MM.1S (cell line): ENCODE measurements at regions not wholly inside any gene's neighbourhood (a gene's known extent, or its start where the extent isn't known, plus 50 kb on each side); places are given as distances from the start of the nearest gene placed in this dataset.

Experiments used
- DNase-seq: peaks from one replicate; pipeline ENCODE4 v3.0.0-alpha.2; 2015
- H2AFZ ChIP-seq: fragments of 300-600 bp; sonication (generic); 2 replicates; pipeline ENCODE4 v1.6.0; 2016; ENCODE audit warnings: antibody characterized with exemption, low read length
- H3F3A ChIP-seq: fragments of 300-600 bp; sonication (generic); 2 replicates; pipeline ENCODE4 v1.6.1; 2016; ENCODE audit warnings: mild to moderate bottlenecking, antibody characterized with exemption, low read length, moderate library complexity, mixed read lengths; ENCODE audit not compliant: insufficient read depth
- H3K27ac ChIP-seq: fragments of 300-600 bp; sonication (generic); 2 replicates; pipeline ENCODE4 v1.5.1; 2016; ENCODE audit warnings: mild to moderate bottlenecking, low read length
- H3K27me3 ChIP-seq: fragments of 300-600 bp; sonication (generic); replicated peaks from 2 replicates; pipeline ENCODE4 v1.6.0; 2016; ENCODE audit warnings: low read length; ENCODE audit not compliant: insufficient read depth
- H3K36me3 ChIP-seq: fragments of 300-600 bp; sonication (generic); replicated peaks from 2 replicates; pipeline ENCODE4 v1.6.1; 2016; ENCODE audit warnings: mild to moderate bottlenecking, low read length, mixed read lengths; ENCODE audit not compliant: insufficient read depth
- H3K4me1 ChIP-seq: fragments of 300-600 bp; sonication (generic); 2 replicates; pipeline ENCODE4 v1.6.1; 2016; ENCODE audit warnings: low read length, mixed read lengths
- H3K4me2 ChIP-seq: fragments of 300-600 bp; sonication (generic); 2 replicates; pipeline ENCODE4 v1.6.0; 2016; ENCODE audit warnings: low read depth, low read length
- H3K4me3 ChIP-seq: fragments of 300-600 bp; sonication (generic); 2 replicates; pipeline ENCODE4 v1.5.1; 2016; ENCODE audit warnings: low read length, mixed read lengths
- H3K79me2 ChIP-seq: fragments of 300-600 bp; sonication (generic); 2 replicates; pipeline ENCODE4 v1.6.1; 2016; ENCODE audit warnings: mixed run types, low read length, mixed read lengths
- H3K9ac ChIP-seq: fragments of 300-600 bp; sonication (generic); 2 replicates; pipeline ENCODE4 v1.6.1; 2016; ENCODE audit warnings: low read length, mixed read lengths
- H3K9me2 ChIP-seq: fragments of 300-600 bp; sonication (generic); replicated peaks from 2 replicates; pipeline ENCODE4 v1.6.1; 2016; ENCODE audit warnings: mild to moderate bottlenecking, low read length, mixed read lengths; ENCODE audit not compliant: insufficient read depth
- H3K9me3 ChIP-seq: fragments of 300-600 bp; sonication (generic); replicated peaks from 2 replicates; pipeline ENCODE4 v1.6.1; 2016; ENCODE audit warnings: mild to moderate bottlenecking, low read length, mixed read lengths; ENCODE audit not compliant: insufficient read depth
- H4K20me1 ChIP-seq: fragments of 300-600 bp; sonication (generic); 2 replicates; pipeline ENCODE4 v1.6.1; 2016; ENCODE audit warnings: mild to moderate bottlenecking, low read length, moderate library complexity, mixed read lengths; ENCODE audit not compliant: insufficient read depth
- EZH2 ChIP-seq: fragments of 300-600 bp; sonication (generic); optimal IDR thresholded peaks from 2 replicates; pipeline ENCODE3; 2017; ENCODE audit warnings: low read depth, mild to moderate bottlenecking, antibody characterized with exemption, low read length, mixed read lengths
- EZH2phosphoT487 ChIP-seq: fragments of 300-600 bp; sonication (generic); IDR thresholded peaks from 2 replicates; pipeline ENCODE4 v1.6.1; 2018; ENCODE audit warnings: antibody characterized with exemption, low read length
- TF ChIP-seq, protein P1 (sequence below): fragments of 300-600 bp; sonication (generic); IDR thresholded peaks from 2 replicates; pipeline ENCODE4 v1.5.1; 2016; ENCODE audit warnings: antibody characterized with exemption, low read length, mixed read lengths

DNA sequence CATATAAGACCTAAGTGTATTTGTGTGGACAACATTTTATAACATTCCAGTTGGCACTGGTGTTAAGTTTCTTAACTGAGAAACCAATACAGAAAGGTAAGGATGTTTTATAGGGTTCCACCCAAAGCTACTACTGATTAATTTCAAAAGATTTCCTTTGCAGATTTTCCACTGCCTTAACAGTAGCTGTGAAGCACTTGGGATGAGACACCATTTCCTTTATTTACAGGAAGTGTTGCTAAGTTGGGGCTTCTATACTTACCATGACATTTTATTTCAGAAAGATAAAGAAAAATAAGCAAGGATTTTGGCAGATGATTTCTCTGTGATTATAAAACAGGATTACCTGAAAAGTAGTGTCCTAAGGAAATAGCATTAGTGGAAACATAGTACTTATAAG is 234.3 kb downstream of the CALCRL start:
- H3K9ac ChIP-seq: no peak overlapping the region
- no peak for DNase-seq
- TF ChIP-seq EZH2phosphoT487: no peak

DNA sequence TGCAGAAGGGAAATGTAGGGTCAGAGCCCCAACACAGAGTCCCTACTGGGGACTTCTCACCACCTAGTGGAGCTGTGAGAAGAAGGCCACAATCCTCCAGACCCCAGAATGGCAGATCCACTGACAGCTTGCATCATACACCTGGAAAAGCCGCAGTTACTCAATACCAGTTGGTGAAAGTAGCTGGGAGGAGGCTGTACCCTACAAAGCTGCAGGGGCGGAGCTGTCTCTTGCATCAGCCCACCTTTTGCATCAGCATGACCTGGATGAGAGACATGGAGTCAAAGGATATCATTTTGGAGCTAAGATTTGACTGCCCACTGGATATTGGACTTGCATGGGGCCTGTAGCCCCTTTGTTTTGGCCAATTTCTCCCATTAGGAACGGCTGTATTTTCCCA is 237.3 kb downstream of the CALCRL start:
- no peak for DNase-seq
- Histone ChIP-seq H4K20me1 (no peaks in the 10 kb centered on the region), H3K27ac (no peak overlapping the region), H3K4me1 (no peaks in the 10 kb centered on the region), H3K27me3 (no peaks in the 10 kb centered on the region), H3K79me2 (no peaks in the 10 kb centered on the region), H3K9me2 (no peaks in the 10 kb centered on the region), H3K9me3 (no peaks in the 10 kb centered on the region), H2AFZ (no peak overlapping the region), H3K4me3 (no peak overlapping the region), H3F3A (no peaks in the 10 kb centered on the region), H3K9ac (no peak overlapping the region), H3K36me3 (no peaks in the 10 kb centered on the region), H3K4me2 (no peak overlapping the region)
- TF ChIP-seq EZH2: no peak
- TF ChIP-seq EZH2phosphoT487: no peak
- TF ChIP-seq, protein P1, sequence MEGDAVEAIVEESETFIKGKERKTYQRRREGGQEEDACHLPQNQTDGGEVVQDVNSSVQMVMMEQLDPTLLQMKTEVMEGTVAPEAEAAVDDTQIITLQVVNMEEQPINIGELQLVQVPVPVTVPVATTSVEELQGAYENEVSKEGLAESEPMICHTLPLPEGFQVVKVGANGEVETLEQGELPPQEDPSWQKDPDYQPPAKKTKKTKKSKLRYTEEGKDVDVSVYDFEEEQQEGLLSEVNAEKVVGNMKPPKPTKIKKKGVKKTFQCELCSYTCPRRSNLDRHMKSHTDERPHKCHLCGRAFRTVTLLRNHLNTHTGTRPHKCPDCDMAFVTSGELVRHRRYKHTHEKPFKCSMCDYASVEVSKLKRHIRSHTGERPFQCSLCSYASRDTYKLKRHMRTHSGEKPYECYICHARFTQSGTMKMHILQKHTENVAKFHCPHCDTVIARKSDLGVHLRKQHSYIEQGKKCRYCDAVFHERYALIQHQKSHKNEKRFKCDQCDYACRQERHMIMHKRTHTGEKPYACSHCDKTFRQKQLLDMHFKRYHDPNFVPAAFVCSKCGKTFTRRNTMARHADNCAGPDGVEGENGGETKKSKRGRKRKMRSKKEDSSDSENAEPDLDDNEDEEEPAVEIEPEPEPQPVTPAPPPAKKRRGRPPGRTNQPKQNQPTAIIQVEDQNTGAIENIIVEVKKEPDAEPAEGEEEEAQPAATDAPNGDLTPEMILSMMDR: no peak

More for the DNA sequence above, 234.3 kb downstream of the CALCRL start:
- no peak overlapping the region for H3K4me3 ChIP-seq
- no peak overlapping the region for H3K4me2 ChIP-seq
- no peaks in the 10 kb centered on the region for H3K9me3 ChIP-seq
- no peaks in the 10 kb centered on the region for H3F3A ChIP-seq
- no peaks in the 10 kb centered on the region for H3K27me3 ChIP-seq
- no peaks in the 10 kb centered on the region for H3K79me2 ChIP-seq
- no peaks in the 10 kb centered on the region for H4K20me1 ChIP-seq
- no peak overlapping the region for H2AFZ ChIP-seq
- no peak overlapping the region for H3K27ac ChIP-seq
- H3K36me3 ChIP-seq: no peaks in the 10 kb centered on the region
- no peaks in the 10 kb centered on the region for H3K4me1 ChIP-seq
- H3K9me2 ChIP-seq: no peaks in the 10 kb centered on the region

DNA sequence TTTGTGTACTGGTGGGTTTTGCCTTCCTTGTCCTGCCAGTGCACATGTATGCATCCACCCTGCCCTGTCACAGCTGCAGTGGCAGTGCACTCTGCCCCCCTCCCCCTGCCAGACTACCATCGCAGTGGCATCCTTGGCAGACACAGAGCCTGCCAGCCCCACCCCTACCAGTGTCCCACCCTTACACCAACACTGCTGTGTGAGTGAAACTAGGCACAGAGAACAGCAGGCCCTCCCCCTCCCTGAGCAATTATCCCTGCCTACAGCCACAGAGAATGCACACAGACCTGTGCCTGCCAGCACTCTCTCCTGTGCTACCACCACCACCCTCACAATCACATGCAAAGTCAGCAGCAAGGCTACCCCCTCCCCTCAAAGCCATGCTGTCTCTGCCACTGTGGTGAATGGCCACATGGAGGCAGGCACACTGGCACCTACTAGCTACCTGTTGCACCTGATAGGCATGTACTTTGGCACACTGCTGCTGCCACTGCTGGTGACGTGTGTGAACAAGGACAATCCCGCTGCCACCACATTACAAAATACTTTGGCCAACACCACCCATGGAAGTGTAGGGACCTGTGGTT is 239.8 kb downstream of the CALCRL start:
- no peak overlapping the region for H2AFZ ChIP-seq
- no peaks in the 10 kb centered on the region for H3K9me3 ChIP-seq
- no peak overlapping the region for H3K4me2 ChIP-seq
- TF ChIP-seq EZH2: no peak
- TF ChIP-seq EZH2phosphoT487: no peak
- TF ChIP-seq, protein P1: no peak
- H3K9ac ChIP-seq: no peak overlapping the region
- H3K4me1 ChIP-seq: no peaks in the 10 kb centered on the region
- H3F3A ChIP-seq: no peaks in the 10 kb centered on the region
- no peak for DNase-seq
- H3K4me3 ChIP-seq: no peak overlapping the region
- H3K27ac ChIP-seq: no peak overlapping the region
- no peaks in the 10 kb centered on the region for H3K27me3 ChIP-seq
- H3K36me3 ChIP-seq: no peaks in the 10 kb centered on the region
- no peaks in the 10 kb centered on the region for H3K79me2 ChIP-seq
- no peaks in the 10 kb centered on the region for H3K9me2 ChIP-seq
- H4K20me1 ChIP-seq: no peaks in the 10 kb centered on the region

DNA sequence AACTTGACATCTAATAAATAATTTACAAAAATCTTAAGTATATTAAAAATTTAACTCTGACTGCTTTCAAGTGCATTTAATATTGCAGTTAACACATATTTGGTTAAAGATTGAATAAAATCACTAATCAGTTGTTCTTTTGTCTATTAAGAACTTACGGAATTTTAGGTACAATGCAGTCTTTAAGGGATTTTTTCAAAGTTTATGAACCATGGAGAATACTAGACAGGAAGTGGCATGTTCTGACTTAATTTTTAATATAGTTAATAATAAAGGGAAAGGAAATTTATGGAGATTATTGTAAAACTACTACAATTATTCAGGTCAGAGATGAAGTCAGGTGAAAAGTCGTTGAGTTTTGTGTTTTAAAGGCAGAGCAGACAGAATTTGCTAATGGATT is 240.9 kb downstream of the CALCRL start:
- DNase-seq: no peak
- Histone ChIP-seq H3K27ac (no peak overlapping the region), H3K36me3 (no peaks in the 10 kb centered on the region), H3K9me2 (no peaks in the 10 kb centered on the region), H3K79me2 (no peaks in the 10 kb centered on the region), H3F3A (no peaks in the 10 kb centered on the region), H3K4me2 (no peak overlapping the region), H3K4me1 (no peaks in the 10 kb centered on the region), H4K20me1 (no peaks in the 10 kb centered on the region), H3K4me3 (no peak overlapping the region), H2AFZ (no peak overlapping the region), H3K9ac (no peak overlapping the region), H3K27me3 (no peaks in the 10 kb centered on the region), H3K9me3 (no peaks in the 10 kb centered on the region)
- TF ChIP-seq, protein P1: no peak
- TF ChIP-seq EZH2 (no peak), EZH2phosphoT487 (no peak)
